Activated naive CD8-positive, alpha-beta T cell treated with anti-CD3 and anti-CD28 coated beads, Interleukin-2, amount 50 U/mL, for 24 hours (primary cell): ENCODE measurements at regions not wholly inside any gene's neighbourhood (a gene's known extent, or its start where the extent isn't known, plus 50 kb on each side); places are given as distances from the start of the nearest gene placed in this dataset.
"Not testable (repeated sequence)": the region's sequence is repeated elsewhere in the genome, so short reads cannot be mapped to it uniquely, and the experiment has no call there.

Experiments used
- ATAC-seq: fragments of 150-1000 bp; cut with Tn5 transposase; one replicate; pipeline ENCODE4 v1.10.0; 2021
- DNase-seq: peaks from one replicate; pipeline ENCODE4 v3.0.0; 2021
- H3K27ac Mint-ChIP-seq: one replicate; pipeline ENCODE4 v1.8.0; 2021; ENCODE audit warnings: mild to moderate bottlenecking, mixed read lengths
- H3K27me3 Mint-ChIP-seq: one replicate; pipeline ENCODE4 v1.8.0; 2021; ENCODE audit warnings: mixed read lengths
- H3K36me3 Mint-ChIP-seq: one replicate; pipeline ENCODE4 v1.8.0; 2021; ENCODE audit warnings: low read depth, mixed read lengths
- H3K4me1 Mint-ChIP-seq: one replicate; pipeline ENCODE4 v1.8.0; 2021; ENCODE audit warnings: mixed read lengths
- H3K4me3 Mint-ChIP-seq: one replicate; pipeline ENCODE4 v1.8.0; 2021; ENCODE audit warnings: mild to moderate bottlenecking, moderate library complexity, mixed read lengths
- H3K9me3 Mint-ChIP-seq: one replicate; pipeline ENCODE4 v1.8.0; 2021; ENCODE audit warnings: mixed read lengths

GRCh38 chr12:76971216-76971879, 92.5 kb upstream of the CSRP2 start:
- not testable (repeated sequence) for DNase-seq, H3K36me3 Mint-ChIP-seq, ATAC-seq, H3K9me3 Mint-ChIP-seq, H3K27ac Mint-ChIP-seq, H3K27me3 Mint-ChIP-seq, H3K4me1 Mint-ChIP-seq
- peak overlapping the region; percentile 0 for H3K4me3 Mint-ChIP-seq

- Mint-ChIP-seq H3K27ac (no peak overlapping the region), H3K4me1 (peaks cover 2% of the 10 kb centered on the region), H3K36me3 (no peaks in the 10 kb centered on the region), H3K4me3 (no peak overlapping the region), H3K27me3 (no peaks in the 10 kb centered on the region), H3K9me3 (peaks cover 4% of the 10 kb centered on the region)
- no peak for DNase-seq
- ATAC-seq = no peak
These were observed 88.5 kb upstream of the CSRP2 start for GRCh38 chr12:76967181-76967885.

- Mint-ChIP-seq H3K4me1 (no peaks in the 10 kb centered on the region), H3K27ac (no peak overlapping the region), H3K9me3 (peaks cover 4% of the 10 kb centered on the region), H3K36me3 (no peaks in the 10 kb centered on the region), H3K27me3 (no peaks in the 10 kb centered on the region), H3K4me3 (no peak overlapping the region)
- no peak for ATAC-seq
- DNase-seq = no peak
These were observed 86.2 kb upstream of the CSRP2 start for GRCh38 chr12:76964784-76965571.

GRCh38 chr12:76962099-76962498, 83.3 kb upstream of the CSRP2 start:
- Mint-ChIP-seq H3K27me3 (no peaks in the 10 kb centered on the region), H3K4me3 (no peak overlapping the region), H3K27ac (no peak overlapping the region), H3K4me1 (no peaks in the 10 kb centered on the region), H3K9me3 (no peaks in the 10 kb centered on the region), H3K36me3 (no peaks in the 10 kb centered on the region)
- ATAC-seq (no peak), DNase-seq (no peak)

- Mint-ChIP-seq H3K4me1 (no peaks in the 10 kb centered on the region), H3K27ac (no peak overlapping the region), H3K4me3 (no peak overlapping the region), H3K9me3 (no peaks in the 10 kb centered on the region), H3K36me3 (no peaks in the 10 kb centered on the region), H3K27me3 (peaks cover 3% of the 10 kb centered on the region)
- no peak for ATAC-seq
- DNase-seq = no peak
These were observed 78.5 kb upstream of the CSRP2 start for GRCh38 chr12:76957301-76957700.

- Mint-ChIP-seq H3K4me1 (no peaks in the 10 kb centered on the region), H3K9me3 (no peaks in the 10 kb centered on the region), H3K36me3 (no peaks in the 10 kb centered on the region), H3K27me3 (peaks cover 8% of the 10 kb centered on the region), H3K4me3 (no peak overlapping the region), H3K27ac (no peak overlapping the region)
- no peak for DNase-seq
- no peak for ATAC-seq
These were observed 74.2 kb upstream of the CSRP2 start for GRCh38 chr12:76952995-76953394.

GRCh38 chr12:76948879-76949278, 70.1 kb upstream of the CSRP2 start:
- no peak for ATAC-seq
- DNase-seq = no peak
- Mint-ChIP-seq H3K4me3 (no peak overlapping the region), H3K27me3 (peaks cover 4% of the 10 kb centered on the region), H3K9me3 (no peaks in the 10 kb centered on the region), H3K4me1 (no peaks in the 10 kb centered on the region), H3K36me3 (no peaks in the 10 kb centered on the region), H3K27ac (no peak overlapping the region)

GRCh38 chr12:76947304-76947703, 68.5 kb upstream of the CSRP2 start:
- no peaks in the 10 kb centered on the region for H3K9me3 Mint-ChIP-seq
- H3K27me3 Mint-ChIP-seq = peaks cover 4% of the 10 kb centered on the region
- ATAC-seq (no peak), DNase-seq (no peak)
- H3K36me3 Mint-ChIP-seq = no peaks in the 10 kb centered on the region
- no peaks in the 10 kb centered on the region for H3K4me1 Mint-ChIP-seq
- no peak overlapping the region for H3K4me3 Mint-ChIP-seq
- H3K27ac Mint-ChIP-seq = no peak overlapping the region

- ATAC-seq (no peak), DNase-seq (no peak)
- Mint-ChIP-seq H3K4me3 (no peak overlapping the region), H3K9me3 (no peaks in the 10 kb centered on the region), H3K27ac (no peak overlapping the region), H3K4me1 (no peaks in the 10 kb centered on the region), H3K27me3 (peaks cover 4% of the 10 kb centered on the region), H3K36me3 (no peaks in the 10 kb centered on the region)
These were observed 67.6 kb upstream of the CSRP2 start for GRCh38 chr12:76946446-76946845.

- DNase-seq (no peak), ATAC-seq (no peak)
- Mint-ChIP-seq H3K36me3 (no peaks in the 10 kb centered on the region), H3K4me1 (no peaks in the 10 kb centered on the region), H3K9me3 (no peaks in the 10 kb centered on the region), H3K27ac (no peak overlapping the region), H3K4me3 (no peak overlapping the region), H3K27me3 (peaks cover 2% of the 10 kb centered on the region)
These were observed 67.0 kb upstream of the CSRP2 start for GRCh38 chr12:76945867-76946266.

- DNase-seq (no peak), ATAC-seq (no peak)
- no peaks in the 10 kb centered on the region for H3K36me3 Mint-ChIP-seq
- H3K9me3 Mint-ChIP-seq = no peaks in the 10 kb centered on the region
- H3K4me3 Mint-ChIP-seq = no peak overlapping the region
- H3K27me3 Mint-ChIP-seq = no peaks in the 10 kb centered on the region
- no peaks in the 10 kb centered on the region for H3K4me1 Mint-ChIP-seq
- no peak overlapping the region for H3K27ac Mint-ChIP-seq
These were observed 66.1 kb upstream of the CSRP2 start for GRCh38 chr12:76944892-76945291.

- Mint-ChIP-seq H3K9me3 (no peaks in the 10 kb centered on the region), H3K27ac (no peak overlapping the region), H3K27me3 (no peaks in the 10 kb centered on the region), H3K4me1 (no peaks in the 10 kb centered on the region), H3K4me3 (no peak overlapping the region), H3K36me3 (no peaks in the 10 kb centered on the region)
- ATAC-seq = no peak
- DNase-seq = no peak
These were observed 64.2 kb upstream of the CSRP2 start for GRCh38 chr12:76943008-76943407.

- Mint-ChIP-seq H3K9me3 (no peaks in the 10 kb centered on the region), H3K27ac (no peak overlapping the region), H3K27me3 (no peaks in the 10 kb centered on the region), H3K36me3 (no peaks in the 10 kb centered on the region), H3K4me3 (no peak overlapping the region), H3K4me1 (no peaks in the 10 kb centered on the region)
- DNase-seq (no peak), ATAC-seq (no peak)
These were observed 63.4 kb upstream of the CSRP2 start for GRCh38 chr12:76942267-76942666.

- Mint-ChIP-seq H3K27me3 (no peaks in the 10 kb centered on the region), H3K36me3 (no peaks in the 10 kb centered on the region)
These were observed 62.0 kb upstream of the CSRP2 start for GRCh38 chr12:76940671-76941445.

More at GRCh38 chr12:76940671-76941445, 62.0 kb upstream of the CSRP2 start:
- DNase-seq = no peak
- no peak overlapping the region for H3K4me3 Mint-ChIP-seq
- no peaks in the 10 kb centered on the region for H3K9me3 Mint-ChIP-seq
- no peak for ATAC-seq
- H3K27ac Mint-ChIP-seq = no peak overlapping the region
- no peaks in the 10 kb centered on the region for H3K4me1 Mint-ChIP-seq
